Activated T-helper 1 cell treated with anti-CD3 and anti-CD28 coated beads, Interleukin-12 subunit alpha, Interleukin-12 subunit beta, Interleukin-2, Interleukin-4 antibody, amounts not matched to agents 30 ng/mL and 10 ng/mL and 1 ng/mL, durations not matched to agents 14 hours and 24 hours and 36 hours (primary cell): ENCODE measurements at regions not wholly inside any gene's neighbourhood (a gene's known extent, or its start where the extent isn't known, plus 50 kb on each side); places are given as distances from the start of the nearest gene placed in this dataset.
"Not testable (repeated sequence)": the region's sequence is repeated elsewhere in the genome, so short reads cannot be mapped to it uniquely, and the experiment has no call there.

Source experiments
- DNase-seq: peaks from one replicate; pipeline ENCODE4 v3.0.0; 2021; ENCODE audit warnings: low spot score
- H3K27ac Mint-ChIP-seq: one replicate; pipeline ENCODE4 v1.8.0; 2021; ENCODE audit warnings: mild to moderate bottlenecking, mixed read lengths
- H3K27me3 Mint-ChIP-seq: one replicate; pipeline ENCODE4 v1.8.0; 2022; ENCODE audit warnings: mild to moderate bottlenecking, moderate library complexity, mixed read lengths; ENCODE audit not compliant: insufficient read depth
- H3K36me3 Mint-ChIP-seq: one replicate; pipeline ENCODE4 v1.8.0; 2021; ENCODE audit warnings: low read depth, mixed read lengths
- H3K4me1 Mint-ChIP-seq: one replicate; pipeline ENCODE4 v1.8.0; 2021; ENCODE audit warnings: low read depth, mixed read lengths
- H3K4me3 Mint-ChIP-seq: one replicate; pipeline ENCODE4 v1.8.0; 2021; ENCODE audit warnings: mild to moderate bottlenecking, moderate library complexity, mixed read lengths
- H3K9me3 Mint-ChIP-seq: one replicate; pipeline ENCODE4 v1.8.0; 2021; ENCODE audit warnings: mixed read lengths
- intact Hi-C: fragments of 100-400 bp; cut with micrococcal nuclease; formaldehyde crosslinking; loops from one replicate; pipeline ENCODE4 v1.15.1; 2024

DNA sequence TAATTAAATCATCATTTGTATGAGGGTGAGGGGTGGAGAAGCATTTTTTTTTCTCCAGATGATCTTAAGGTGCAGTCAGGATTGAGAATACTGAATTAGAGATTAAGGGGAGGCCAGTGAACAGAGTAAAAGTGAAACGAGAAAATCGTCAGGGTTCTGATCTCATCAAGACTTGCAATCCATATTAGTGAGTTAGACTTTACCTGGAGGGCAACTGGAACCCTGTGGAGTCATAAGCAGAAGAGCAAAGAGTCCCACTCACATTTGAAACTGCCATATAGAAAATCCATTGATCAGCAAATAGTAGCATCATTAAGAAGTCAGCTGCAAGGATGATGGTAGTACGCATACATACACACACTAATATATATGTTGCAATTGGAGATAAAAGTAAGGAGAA, 466.2 kb upstream of the PAPPA start:
- H3K36me3 Mint-ChIP-seq, result no peaks in the 10 kb centered on the region
- intact Hi-C loops, result no loop called here
- H3K27ac Mint-ChIP-seq, result no peak overlapping the region

GRCh38 chr9:115689331-115689730, 464.3 kb upstream of the PAPPA start:
- no peak overlapping the region for H3K27ac Mint-ChIP-seq
- DNase-seq, result no peak
- H3K27me3 Mint-ChIP-seq, result no peaks in the 10 kb centered on the region
- H3K9me3 Mint-ChIP-seq, result no peaks in the 10 kb centered on the region
- no peaks in the 10 kb centered on the region for H3K4me1 Mint-ChIP-seq
- intact Hi-C loops, result no loop called here
- H3K36me3 Mint-ChIP-seq, result no peaks in the 10 kb centered on the region
- H3K4me3 Mint-ChIP-seq, result no peak overlapping the region

More for the DNA sequence above, 466.2 kb upstream of the PAPPA start:
- no peaks in the 10 kb centered on the region for H3K4me1 Mint-ChIP-seq
- no peak for DNase-seq
- H3K27me3 Mint-ChIP-seq, result no peaks in the 10 kb centered on the region
- no peaks in the 10 kb centered on the region for H3K9me3 Mint-ChIP-seq
- H3K4me3 Mint-ChIP-seq, result no peak overlapping the region

DNA sequence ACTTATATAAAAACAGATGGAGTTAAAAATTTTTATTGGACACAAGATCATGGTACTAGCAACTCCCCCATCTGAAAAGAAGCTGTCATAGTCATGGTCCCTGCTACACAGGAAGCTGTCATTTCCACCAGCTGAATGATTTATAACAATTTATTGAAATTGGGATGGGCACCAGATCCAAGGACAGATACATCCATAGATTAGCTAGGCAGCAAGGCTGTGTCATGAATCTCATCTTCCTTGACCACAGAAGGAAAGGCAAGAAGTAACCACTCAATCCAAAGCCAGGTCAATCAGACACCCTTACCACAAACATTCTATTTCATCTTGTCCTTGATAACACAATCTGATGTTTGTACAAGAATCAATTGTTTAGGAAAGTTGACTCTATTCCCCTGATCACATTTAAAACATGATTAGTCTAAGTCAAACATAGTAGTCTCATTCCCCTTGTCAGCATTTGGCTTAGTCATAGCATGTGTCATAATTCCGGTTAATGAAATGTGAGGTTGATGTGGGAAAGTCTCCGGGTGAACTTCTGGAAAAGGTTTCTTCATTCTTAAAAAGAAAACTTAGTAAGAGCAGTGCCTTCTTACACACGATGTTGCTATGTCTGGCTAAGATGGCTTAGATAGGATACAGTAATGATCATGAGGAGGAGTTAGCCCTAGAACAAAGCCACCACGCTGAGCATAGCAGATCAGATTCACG, 462.6 kb upstream of the PAPPA start:
- intact Hi-C loops, result no loop called here
- Mint-ChIP-seq H3K4me1 (no peaks in the 10 kb centered on the region), H3K36me3 (no peaks in the 10 kb centered on the region), H3K9me3 (no peaks in the 10 kb centered on the region), H3K27ac (no peak overlapping the region), H3K4me3 (no peak overlapping the region), H3K27me3 (no peaks in the 10 kb centered on the region)
- no peak for DNase-seq

DNA sequence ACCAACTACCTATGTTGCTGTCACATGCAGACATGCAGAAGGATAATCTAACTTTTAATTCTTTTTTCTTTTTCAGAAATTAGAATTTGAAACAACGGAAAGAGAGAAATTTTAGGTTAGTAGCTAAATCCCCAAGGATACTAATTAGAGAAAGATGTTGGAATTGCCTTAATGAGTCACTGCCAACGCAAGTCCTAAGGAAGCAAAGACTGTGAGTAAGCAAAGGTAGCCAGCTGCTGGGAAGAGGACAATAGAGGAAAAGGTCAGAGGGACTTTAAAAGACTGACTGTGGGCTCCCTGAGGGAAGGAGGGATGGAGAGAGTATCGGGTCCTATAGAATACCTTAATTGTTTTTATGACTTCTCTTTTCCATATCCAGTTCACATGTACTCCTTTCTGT, 461.9 kb upstream of the PAPPA start:
- H3K27me3 Mint-ChIP-seq, result no peaks in the 10 kb centered on the region
- DNase-seq, result no peak
- no peak overlapping the region for H3K27ac Mint-ChIP-seq
- no peaks in the 10 kb centered on the region for H3K4me1 Mint-ChIP-seq
- H3K4me3 Mint-ChIP-seq, result no peak overlapping the region
- no peaks in the 10 kb centered on the region for H3K36me3 Mint-ChIP-seq
- H3K9me3 Mint-ChIP-seq, result no peaks in the 10 kb centered on the region
- intact Hi-C loops, result no loop called here

DNA sequence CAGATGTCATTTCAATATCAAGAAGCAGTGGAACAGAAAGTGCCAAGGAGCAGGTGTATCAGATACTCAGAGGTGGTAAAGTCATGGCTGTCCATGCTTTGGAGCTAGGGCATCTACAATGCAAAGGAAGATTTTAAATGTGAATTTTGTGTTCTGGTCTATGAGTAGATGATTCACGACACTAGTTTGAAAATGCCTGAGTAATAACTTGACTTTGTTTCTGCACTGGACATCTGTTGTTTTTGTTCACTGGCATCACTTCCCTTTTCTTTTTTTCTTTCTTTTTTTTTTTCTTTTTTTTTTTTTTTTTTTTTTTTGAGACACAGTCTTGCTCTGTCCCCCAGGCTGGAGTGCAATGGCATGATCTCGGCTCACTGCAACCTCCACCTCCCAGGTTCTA, 460.7 kb upstream of the PAPPA start:
- H3K4me3 Mint-ChIP-seq, H3K4me1 Mint-ChIP-seq, H3K27me3 Mint-ChIP-seq, H3K27ac Mint-ChIP-seq, H3K9me3 Mint-ChIP-seq, intact Hi-C loops, H3K36me3 Mint-ChIP-seq, DNase-seq: not testable (repeated sequence)

DNA sequence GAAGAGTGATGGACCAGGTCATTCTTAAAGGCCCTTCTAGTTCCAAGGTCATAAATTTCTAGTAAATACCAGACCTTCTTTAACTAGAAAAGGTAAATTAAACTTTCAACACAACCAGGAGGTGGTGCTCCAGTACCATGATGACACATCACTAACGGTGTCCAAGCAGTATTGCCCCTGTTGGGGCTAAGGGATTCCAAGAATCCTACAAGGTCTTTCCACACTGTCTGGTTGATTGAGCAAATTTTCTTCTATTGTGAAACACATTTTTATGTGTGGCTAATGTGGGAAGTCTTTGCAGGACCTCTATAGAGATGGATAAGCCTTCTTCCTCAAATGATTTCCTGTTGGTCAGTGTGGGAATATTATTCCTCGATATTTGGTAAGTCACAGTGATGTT, 459.6 kb upstream of the PAPPA start:
- H3K36me3 Mint-ChIP-seq, result no peaks in the 10 kb centered on the region

DNA sequence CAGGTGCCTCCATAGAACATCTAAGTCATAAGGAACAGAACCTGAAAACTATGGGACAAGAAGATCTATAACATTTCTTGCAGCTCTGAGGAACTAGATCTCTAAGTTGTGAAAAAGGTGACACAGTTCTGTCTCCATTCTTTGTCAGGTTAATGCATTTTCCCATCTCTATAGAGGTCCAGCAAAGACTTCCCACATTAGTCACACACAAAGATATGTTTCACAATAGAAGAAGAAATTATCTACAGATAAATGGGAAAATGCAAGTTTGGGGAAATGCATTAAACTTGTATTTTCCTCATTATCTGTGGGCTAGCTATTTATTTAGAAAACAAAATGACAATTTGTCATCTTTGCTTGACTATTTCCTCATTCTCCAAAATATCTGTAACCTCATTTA, 458.6 kb upstream of the PAPPA start:
- Mint-ChIP-seq H3K4me3 (no peak overlapping the region), H3K27ac (no peak overlapping the region), H3K27me3 (no peaks in the 10 kb centered on the region), H3K9me3 (no peaks in the 10 kb centered on the region), H3K36me3 (no peaks in the 10 kb centered on the region), H3K4me1 (no peaks in the 10 kb centered on the region)
- DNase-seq, result no peak
- intact Hi-C loops, result no loop called here

More for the DNA sequence above, 459.6 kb upstream of the PAPPA start:
- Mint-ChIP-seq H3K9me3 (no peaks in the 10 kb centered on the region), H3K27me3 (no peaks in the 10 kb centered on the region), H3K4me1 (no peaks in the 10 kb centered on the region), H3K27ac (no peak overlapping the region), H3K4me3 (no peak overlapping the region)
- intact Hi-C loops, result no loop called here
- DNase-seq, result no peak

DNA sequence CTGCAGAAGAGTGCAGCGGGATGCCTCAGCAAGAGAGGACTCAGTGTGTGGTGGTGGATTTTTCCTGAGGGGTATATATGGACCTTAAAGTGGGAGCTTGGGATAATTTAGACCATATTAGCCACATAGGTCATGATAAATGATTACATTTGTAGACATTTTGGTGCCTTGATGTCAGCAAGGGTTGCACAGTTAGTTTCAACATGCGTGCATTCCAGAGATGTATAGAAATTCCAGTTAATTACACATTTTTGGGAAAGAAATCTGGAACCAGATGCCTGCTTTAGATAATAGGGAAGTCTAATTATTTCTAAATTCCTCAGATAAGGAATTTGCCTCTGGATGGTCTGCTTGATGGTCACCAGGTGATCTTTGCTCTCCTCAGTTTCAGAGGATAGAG, 440.6 kb upstream of the PAPPA start:
- Mint-ChIP-seq H3K27ac (no peak overlapping the region), H3K36me3 (no peaks in the 10 kb centered on the region), H3K4me3 (no peak overlapping the region), H3K27me3 (no peaks in the 10 kb centered on the region), H3K4me1 (no peaks in the 10 kb centered on the region), H3K9me3 (peaks cover 8% of the 10 kb centered on the region)
- DNase-seq, result no peak
- intact Hi-C loops, result no loop called here

DNA sequence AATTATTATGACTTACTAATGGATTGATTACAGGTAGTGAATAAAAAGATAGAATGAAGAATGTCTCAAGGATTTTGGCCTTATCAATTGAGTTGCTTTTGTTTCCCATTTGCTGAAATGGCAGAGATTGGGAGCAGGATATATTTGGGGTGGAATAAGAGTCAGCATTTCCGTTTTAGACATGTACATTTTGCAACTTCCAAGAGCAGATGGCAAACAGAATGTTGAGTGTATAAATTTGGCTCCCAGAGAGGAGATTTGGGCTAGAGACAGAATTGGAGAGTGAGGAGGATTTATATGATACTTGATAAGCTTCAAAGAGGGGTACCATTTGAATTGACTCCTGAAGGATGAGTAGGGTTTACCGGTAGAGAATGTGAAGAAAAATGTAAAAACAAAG, 437.9 kb upstream of the PAPPA start:
- Mint-ChIP-seq H3K27me3 (no peaks in the 10 kb centered on the region), H3K27ac (no peak overlapping the region), H3K4me1 (no peaks in the 10 kb centered on the region), H3K4me3 (no peak overlapping the region), H3K36me3 (no peaks in the 10 kb centered on the region), H3K9me3 (peaks cover 4% of the 10 kb centered on the region)
- intact Hi-C loops, result no loop called here
- no peak for DNase-seq

GRCh38 chr9:115717298-115717697, 436.3 kb upstream of the PAPPA start:
- H3K9me3 Mint-ChIP-seq, result peaks cover 4% of the 10 kb centered on the region
- H3K27ac Mint-ChIP-seq, result no peak overlapping the region
- no peaks in the 10 kb centered on the region for H3K36me3 Mint-ChIP-seq
- H3K4me1 Mint-ChIP-seq, result no peaks in the 10 kb centered on the region
- intact Hi-C loops, result no loop called here
- no peak overlapping the region for H3K4me3 Mint-ChIP-seq
- no peaks in the 10 kb centered on the region for H3K27me3 Mint-ChIP-seq
- no peak for DNase-seq

- H3K27ac Mint-ChIP-seq, result no peak overlapping the region
- no peaks in the 10 kb centered on the region for H3K36me3 Mint-ChIP-seq
- no peaks in the 10 kb centered on the region for H3K27me3 Mint-ChIP-seq
- intact Hi-C loops, result no loop called here
- no peaks in the 10 kb centered on the region for H3K4me1 Mint-ChIP-seq
- H3K9me3 Mint-ChIP-seq, result peaks cover 4% of the 10 kb centered on the region
- no peak for DNase-seq
- no peak overlapping the region for H3K4me3 Mint-ChIP-seq
Observed at GRCh38 chr9:115717711-115718173, 435.8 kb upstream of the PAPPA start.

DNA sequence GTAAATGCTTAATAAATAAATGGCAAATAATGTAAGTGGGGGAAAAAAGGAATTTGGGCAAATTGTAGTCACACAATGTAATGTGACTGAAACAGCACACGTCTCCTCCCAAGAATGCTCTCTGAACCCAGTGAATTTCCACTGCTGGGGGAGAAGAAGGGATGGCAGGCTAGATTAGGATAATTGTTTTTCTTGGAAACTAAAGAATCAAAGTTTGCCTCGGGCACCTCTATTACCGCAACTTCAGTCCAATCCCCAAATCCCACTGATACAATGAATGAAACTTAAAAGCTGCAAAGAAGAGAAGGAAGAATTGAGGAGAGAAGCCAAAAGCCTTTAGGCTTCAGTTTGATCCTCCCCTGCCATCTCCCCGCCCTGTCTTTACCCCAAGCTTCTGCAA, 423.2 kb upstream of the PAPPA start:
- H3K36me3 Mint-ChIP-seq, result no peaks in the 10 kb centered on the region
- intact Hi-C loops, result no loop called here
- H3K9me3 Mint-ChIP-seq, result peaks cover 4% of the 10 kb centered on the region
- H3K4me1 Mint-ChIP-seq, result no peaks in the 10 kb centered on the region
- no peak overlapping the region for H3K27ac Mint-ChIP-seq
- H3K4me3 Mint-ChIP-seq, result no peak overlapping the region
- no peak for DNase-seq
- no peaks in the 10 kb centered on the region for H3K27me3 Mint-ChIP-seq

DNA sequence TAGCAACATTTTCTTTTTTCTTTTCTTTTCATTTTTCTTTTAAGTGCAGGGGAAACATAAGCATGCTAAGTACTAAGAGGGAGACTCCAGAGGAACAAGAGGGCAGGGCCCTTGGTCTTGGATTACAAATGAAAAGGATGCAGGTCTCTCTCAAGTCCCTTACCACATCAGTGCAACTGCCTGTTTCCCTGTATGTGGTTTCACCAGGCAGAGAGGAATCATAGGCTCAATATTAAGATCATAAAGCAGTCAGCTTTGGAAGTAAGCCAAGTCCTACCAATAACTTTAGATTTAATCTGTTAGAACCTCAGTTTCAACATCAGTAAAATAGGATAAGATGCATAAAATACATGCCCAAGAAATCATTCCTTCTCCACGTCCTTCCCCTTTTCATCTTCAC, 422.7 kb upstream of the PAPPA start:
- no peak for DNase-seq
- no peaks in the 10 kb centered on the region for H3K4me1 Mint-ChIP-seq
- H3K9me3 Mint-ChIP-seq, result peaks cover 4% of the 10 kb centered on the region
- no peaks in the 10 kb centered on the region for H3K27me3 Mint-ChIP-seq
- H3K27ac Mint-ChIP-seq, result no peak overlapping the region
- intact Hi-C loops, result no loop called here
- H3K4me3 Mint-ChIP-seq, result no peak overlapping the region
- H3K36me3 Mint-ChIP-seq, result no peaks in the 10 kb centered on the region
